B cell (primary cell): ENCODE measurements at regions not wholly inside any gene's neighbourhood (a gene's known extent, or its start where the extent isn't known, plus 50 kb on each side); places are given as distances from the start of the nearest gene placed in this dataset.

Experiments
- CTCF ChIP-seq: fragments of 200-600 bp; IDR thresholded peaks from one replicate; pipeline ENCODE4 v1.8.0; 2022; ENCODE audit warnings: antibody characterized with exemption, mild to moderate bottlenecking
- EZH2 ChIP-seq: IDR thresholded peaks from 2 replicates; pipeline ENCODE4 v1.6.1; 2012; ENCODE audit warnings: borderline replicate concordance, low read depth, mild to moderate bottlenecking, moderate library complexity, low read length; ENCODE audit not compliant: insufficient read depth, poor library complexity, severe bottlenecking

GRCh38 chr2:89837962-89838625 lies 1146.6 kb downstream of the RPIA start:
- no peak for TF ChIP-seq CTCF
- TF ChIP-seq EZH2, result no peak
